ENCODE measurements at regions not wholly inside any gene's neighbourhood (a gene's known extent, or its start where the extent isn't known, plus 50 kb on each side); places are given as distances from the start of the nearest gene placed in this dataset.

DNA sequence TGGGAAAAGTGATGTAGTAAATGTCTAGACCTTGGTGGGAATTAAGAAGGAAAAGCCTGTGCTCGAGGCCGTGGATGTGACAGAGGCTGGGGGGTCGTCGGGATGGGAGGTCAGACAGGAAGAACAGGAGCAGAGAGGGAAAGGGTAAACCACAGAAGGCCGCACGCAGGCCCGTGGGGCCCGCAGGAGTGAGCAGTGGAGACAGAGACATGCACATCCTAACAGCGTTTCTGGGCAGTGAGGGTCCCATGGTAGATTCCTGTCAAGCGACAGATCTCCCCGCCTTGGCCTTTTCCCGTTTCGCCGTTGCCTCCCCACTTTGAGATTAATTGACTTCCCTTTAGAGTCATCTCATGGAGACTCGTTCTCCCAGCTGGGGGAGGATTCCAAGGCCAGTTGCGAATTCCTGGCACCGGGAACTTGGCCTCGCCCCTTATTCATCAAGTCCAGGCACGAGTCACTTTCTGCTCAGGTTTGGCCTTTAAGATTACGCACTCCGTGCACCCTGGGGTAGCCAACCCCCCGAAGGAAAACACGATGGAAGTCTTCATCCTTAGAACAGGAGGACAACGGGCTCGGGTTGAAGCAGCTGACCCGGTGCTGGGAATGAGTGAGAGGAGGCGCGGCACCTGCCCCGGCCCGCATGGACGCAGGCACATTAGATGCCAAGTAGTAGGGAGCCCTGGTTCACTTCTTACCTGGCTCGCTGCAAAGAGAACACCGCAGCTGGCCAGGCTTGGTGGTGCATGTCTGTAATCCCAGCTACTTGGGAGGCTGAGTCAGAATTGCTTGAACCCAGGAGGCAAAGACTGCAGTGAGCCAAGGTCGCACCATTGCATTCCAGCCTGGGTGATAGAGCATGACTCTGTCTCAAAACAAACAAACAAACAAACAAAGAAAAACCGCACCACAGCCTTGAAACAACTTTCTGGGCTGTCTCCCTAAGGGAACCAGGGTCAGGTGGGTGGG is 315.2 kb upstream of the SHH start:
- Histone ChIP-seq H3K4me1 (ENCODE audit: insufficient read depth, low read length) (no peaks in the 10 kb centered on the region), H3K4me3 (ENCODE audit: low read length) (no peak overlapping the region), H3K9me3 (ENCODE audit: control insufficient read depth in 1 of 2, insufficient read depth in 1 of 2, low read length in 2 of 2) (peaks cover 0 to 20% of the 10 kb centered on the region in 2 experiments), H3K27me3 (ENCODE audit: control insufficient read depth in 1 of 2, insufficient read depth in 2 of 2, low read length in 2 of 2) (no peaks in the 10 kb centered on the region), H3K36me3 (ENCODE audit: insufficient read depth, low read length) (no peaks in the 10 kb centered on the region), H3K27ac (ENCODE audit: low read depth in 1 of 2, low read length in 2 of 2) (no peak overlapping the region)
- Mint-ChIP-seq H3K27me3 (no peaks in the 10 kb centered on the region), H3K36me3 (ENCODE audit: low read depth) (no peaks in the 10 kb centered on the region), H3K4me3 (no peak overlapping the region), H3K4me1 (ENCODE audit: low read depth) (no peaks in the 10 kb centered on the region), H3K9me3 (no peaks in the 10 kb centered on the region), H3K27ac (no peak overlapping the region)
- no peak for ATAC-seq (ENCODE audit: poor library complexity)
- POLR2A ChIA-PET, result no interaction called here
- DNase-seq, result no peak
- TF ChIP-seq, protein P1, sequence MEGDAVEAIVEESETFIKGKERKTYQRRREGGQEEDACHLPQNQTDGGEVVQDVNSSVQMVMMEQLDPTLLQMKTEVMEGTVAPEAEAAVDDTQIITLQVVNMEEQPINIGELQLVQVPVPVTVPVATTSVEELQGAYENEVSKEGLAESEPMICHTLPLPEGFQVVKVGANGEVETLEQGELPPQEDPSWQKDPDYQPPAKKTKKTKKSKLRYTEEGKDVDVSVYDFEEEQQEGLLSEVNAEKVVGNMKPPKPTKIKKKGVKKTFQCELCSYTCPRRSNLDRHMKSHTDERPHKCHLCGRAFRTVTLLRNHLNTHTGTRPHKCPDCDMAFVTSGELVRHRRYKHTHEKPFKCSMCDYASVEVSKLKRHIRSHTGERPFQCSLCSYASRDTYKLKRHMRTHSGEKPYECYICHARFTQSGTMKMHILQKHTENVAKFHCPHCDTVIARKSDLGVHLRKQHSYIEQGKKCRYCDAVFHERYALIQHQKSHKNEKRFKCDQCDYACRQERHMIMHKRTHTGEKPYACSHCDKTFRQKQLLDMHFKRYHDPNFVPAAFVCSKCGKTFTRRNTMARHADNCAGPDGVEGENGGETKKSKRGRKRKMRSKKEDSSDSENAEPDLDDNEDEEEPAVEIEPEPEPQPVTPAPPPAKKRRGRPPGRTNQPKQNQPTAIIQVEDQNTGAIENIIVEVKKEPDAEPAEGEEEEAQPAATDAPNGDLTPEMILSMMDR (IDR thresholded peaks at IDR 0.05), result no peak
- intact Hi-C loops (cut with DNase I, micrococcal nuclease), result no loop called here
- CTCF ChIA-PET, result no interaction called here

DNA sequence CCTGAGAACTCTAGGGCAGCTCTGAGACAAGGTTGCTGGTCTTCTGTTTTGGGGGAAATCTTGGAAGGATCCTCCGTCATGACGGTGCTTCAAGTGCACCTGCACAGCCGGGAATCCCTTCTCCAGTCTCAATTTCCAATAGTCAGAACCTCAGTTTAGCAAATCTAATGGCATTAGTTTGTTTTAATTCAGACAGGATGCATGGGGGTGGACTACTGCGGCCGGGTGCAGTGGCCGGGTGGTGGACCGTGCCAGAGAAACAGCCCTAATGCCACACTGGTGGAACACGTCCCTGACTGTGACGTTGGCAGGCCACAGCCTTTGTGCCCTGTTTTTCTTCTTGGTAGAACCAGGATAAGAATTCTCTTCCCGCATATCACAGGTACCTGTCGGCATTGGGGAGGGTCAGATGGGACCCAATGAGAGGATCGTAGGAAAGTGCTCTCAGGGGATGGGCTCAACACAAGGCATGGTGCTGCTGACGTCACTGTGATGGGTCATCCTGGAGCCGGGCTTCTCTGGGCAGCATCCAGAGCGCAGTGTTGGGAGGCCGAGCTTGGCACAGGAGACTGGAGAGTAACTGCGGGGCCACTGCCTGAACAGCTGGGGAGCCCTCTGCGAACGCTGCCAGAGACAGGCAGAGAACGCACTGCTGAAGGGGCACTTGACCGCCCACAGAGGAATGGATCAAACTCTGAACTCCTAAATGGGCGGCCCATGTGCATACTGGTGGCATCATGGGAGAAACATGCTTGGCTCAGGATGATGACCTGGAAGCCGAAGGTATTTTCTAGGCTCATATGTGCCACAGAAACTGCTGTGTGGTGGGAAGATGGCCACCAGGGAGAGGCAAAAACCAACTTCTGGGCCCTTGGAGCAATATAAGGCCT is 313.8 kb upstream of the SHH start:
- no peaks in the 10 kb centered on the region for H3K36me3 ChIP-seq (ENCODE audit: insufficient read depth, low read length)
- TF ChIP-seq, protein P1 (IDR thresholded peaks at IDR 0.05), result no peak
- POLR2A ChIA-PET, result no interaction called here
- Mint-ChIP-seq H3K36me3 (ENCODE audit: low read depth) (no peaks in the 10 kb centered on the region), H3K27me3 (no peaks in the 10 kb centered on the region), H3K27ac (no peak overlapping the region), H3K9me3 (no peaks in the 10 kb centered on the region), H3K4me3 (no peak overlapping the region), H3K4me1 (ENCODE audit: low read depth) (no peaks in the 10 kb centered on the region)
- H3K27me3 ChIP-seq (ENCODE audit: control insufficient read depth in 1 of 2, insufficient read depth in 2 of 2, low read length in 2 of 2), result no peaks in the 10 kb centered on the region
- H3K27ac ChIP-seq (ENCODE audit: low read depth in 1 of 2, low read length in 2 of 2), result no peak overlapping the region
- DNase-seq, result no peak
- H3K4me3 ChIP-seq (ENCODE audit: low read length), result no peak overlapping the region
- CTCF ChIA-PET, result no interaction called here
- no peaks in the 10 kb centered on the region for H3K4me1 ChIP-seq (ENCODE audit: insufficient read depth, low read length)
- intact Hi-C loops (cut with DNase I, micrococcal nuclease), result no loop called here
- no peak for ATAC-seq (ENCODE audit: poor library complexity)
- peaks cover 0 to 30% of the 10 kb centered on the region in 2 experiments for H3K9me3 ChIP-seq (ENCODE audit: control insufficient read depth in 1 of 2, insufficient read depth in 1 of 2, low read length in 2 of 2)

DNA sequence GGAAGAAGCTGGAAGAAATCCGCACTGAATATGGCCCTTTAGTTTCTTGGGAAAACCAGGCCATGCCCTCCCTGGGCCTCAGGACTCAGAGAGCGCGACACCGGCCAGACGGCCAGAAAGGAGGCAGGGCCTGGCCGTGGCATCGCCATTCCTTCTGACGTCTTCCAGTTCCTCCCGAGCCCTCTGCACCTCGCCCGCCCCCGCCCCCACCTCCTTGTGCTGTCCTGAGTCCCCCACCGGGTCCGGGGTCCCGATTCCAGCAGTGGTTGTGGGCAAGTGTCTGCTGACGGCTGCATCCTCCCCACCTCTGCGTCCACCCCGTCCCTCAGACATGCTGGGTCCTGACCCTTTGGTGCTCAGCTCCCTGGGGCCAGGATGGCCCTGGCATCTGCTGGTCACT is 312.1 kb upstream of the SHH start:
- CTCF ChIA-PET, result no interaction called here
- intact Hi-C loops (cut with DNase I, micrococcal nuclease), result no loop called here
- POLR2A ChIA-PET, result no interaction called here
- Histone ChIP-seq H3K27ac (ENCODE audit: low read depth in 1 of 2, low read length in 2 of 2) (no peak overlapping the region), H3K27me3 (ENCODE audit: control insufficient read depth in 1 of 2, insufficient read depth in 2 of 2, low read length in 2 of 2) (no peaks in the 10 kb centered on the region), H3K9me3 (ENCODE audit: control insufficient read depth in 1 of 2, insufficient read depth in 1 of 2, low read length in 2 of 2) (peaks cover 0 to 30% of the 10 kb centered on the region in 2 experiments), H3K4me1 (ENCODE audit: insufficient read depth, low read length) (no peaks in the 10 kb centered on the region), H3K4me3 (ENCODE audit: low read length) (no peak overlapping the region), H3K36me3 (ENCODE audit: insufficient read depth, low read length) (no peaks in the 10 kb centered on the region)
- ATAC-seq (ENCODE audit: poor library complexity) (no peak), DNase-seq (no peak)
- TF ChIP-seq, protein P1 (IDR thresholded peaks at IDR 0.05), result no peak
- H3K4me1 Mint-ChIP-seq (ENCODE audit: low read depth), result no peaks in the 10 kb centered on the region
- no peaks in the 10 kb centered on the region for H3K9me3 Mint-ChIP-seq
- no peak overlapping the region for H3K27ac Mint-ChIP-seq
- no peaks in the 10 kb centered on the region for H3K36me3 Mint-ChIP-seq (ENCODE audit: low read depth)
- no peaks in the 10 kb centered on the region for H3K27me3 Mint-ChIP-seq
- no peak overlapping the region for H3K4me3 Mint-ChIP-seq

All from CD4-positive, alpha-beta T cell (primary cell).